HEK293T (cell line): ENCODE measurements at regions not wholly inside any gene's neighbourhood (a gene's known extent, or its start where the extent isn't known, plus 50 kb on each side); places are given as distances from the start of the nearest gene placed in this dataset.

Experiments used
- ARNT ChIP-seq: fragments of 450-650 bp; IDR thresholded peaks from 2 replicates; pipeline ENCODE4 v1.6.1; 2017; ENCODE audit warnings: mild to moderate bottlenecking
- FOXM1 ChIP-seq: fragments of 450-650 bp; IDR thresholded peaks from 2 replicates; pipeline ENCODE4 v1.6.1; 2017; ENCODE audit warnings: mild to moderate bottlenecking, borderline replicate concordance
- SP1 ChIP-seq: fragments of 450-650 bp; IDR thresholded peaks from 2 replicates; pipeline ENCODE4 v1.6.1; 2017

GRCh38 chr5:145689235-145689634 lies 145.9 kb downstream of the PRELID2 start:
- TF ChIP-seq SP1, result no peak
- no peak for TF ChIP-seq FOXM1
- no peak for TF ChIP-seq ARNT
